ENCODE measurements at regions not wholly inside any gene's neighbourhood (a gene's known extent, or its start where the extent isn't known, plus 50 kb on each side); places are given as distances from the start of the nearest gene placed in this dataset.

DNA sequence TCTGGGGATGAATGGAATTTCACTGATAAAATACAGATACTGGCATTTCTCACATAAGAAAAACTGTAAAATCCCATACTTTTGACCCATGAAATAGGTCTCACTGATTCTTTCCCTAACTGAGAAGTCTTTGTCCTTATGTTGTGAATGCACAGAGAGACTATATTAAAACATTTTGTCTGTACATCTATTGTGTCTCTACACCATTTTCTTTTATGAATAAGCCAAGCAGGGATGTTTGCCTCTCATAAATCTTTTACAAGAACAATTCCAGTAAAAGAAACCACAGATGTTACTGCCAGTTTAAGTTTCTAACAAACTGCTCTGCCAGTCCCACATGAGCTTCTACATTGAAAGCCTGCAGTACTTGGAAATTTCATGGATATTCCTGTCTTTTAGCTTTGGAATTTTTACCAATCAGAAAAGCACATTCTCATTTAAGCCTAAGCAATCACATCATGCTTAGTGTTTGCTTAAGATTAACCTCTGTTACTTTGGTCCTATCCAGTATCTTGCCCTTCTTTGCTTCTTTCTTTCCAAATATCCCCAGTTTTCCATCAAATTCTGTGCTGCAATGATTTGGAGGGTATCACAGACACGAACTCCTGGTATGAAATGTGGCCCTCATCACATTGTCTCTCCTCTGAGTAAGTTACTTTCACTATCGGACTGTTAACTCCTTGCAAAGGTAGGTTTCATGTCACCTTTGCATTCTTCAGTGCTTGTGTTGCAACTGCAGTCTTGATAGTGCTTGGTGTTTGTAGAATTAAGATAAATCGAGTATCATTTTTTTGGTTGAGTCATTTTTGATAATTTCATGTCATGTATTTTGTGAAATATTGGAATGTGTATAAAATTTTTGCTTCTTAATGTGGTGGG, 415.1 kb upstream of the ADAMTSL1 start (continued):
- no peak for TF ChIP-seq GATAD2B (conservative IDR thresholded peaks at IDR 0.05; ENCODE audit: low read depth)

GRCh38 chr9:18059447-18059846, 414.5 kb upstream of the ADAMTSL1 start:
- WGBS (ENCODE audit: insufficient coverage, insufficient replicate concordance, low lambda C conversion rate, missing lambda C conversion rate): 44% methylated on average over 1 of the region's 1 CpG
- H2AFZ ChIP-seq (ENCODE audit: control insufficient read depth, low read depth, low read length): no peak overlapping the region
- H3K4me1 ChIP-seq (ENCODE audit: control insufficient read depth, insufficient read depth, low read length): no peaks in the 10 kb centered on the region
- ATAC-seq (no peak), FAIRE-seq (no peak), DNase-seq (ENCODE audit: low read depth, low spot score) (no peak)
- H3K9me3 ChIP-seq (replicated peaks; ENCODE audit: control insufficient read depth, insufficient read depth, low read length): no peaks in the 10 kb centered on the region
- no TSS peak for BruUV-seq (replicated peaks)
- H4K20me1 ChIP-seq (ENCODE audit: control insufficient read depth, insufficient read depth): no peaks in the 10 kb centered on the region
- H3K79me2 ChIP-seq (ENCODE audit: control insufficient read depth, insufficient read depth, low read length): no peaks in the 10 kb centered on the region
- ChIA-PET RAD21 (ENCODE audit: unreplicated experiment) (interaction anchor here (1.4 kb wide), 1 partner anchor 248 kb away, joined by 4 read pairs; no protein-coding TSS in a partner anchor), SMC1A (ENCODE audit: uncharacterized antibody, unreplicated experiment) (interaction anchor here (3.0 kb wide), 1 partner anchor 248 kb away, joined by 16 read pairs; no protein-coding TSS in a partner anchor), CTCF (interaction anchor here (2.4 kb wide), 1 partner anchor 248 kb away, joined by 7 read pairs; no protein-coding TSS in a partner anchor), POLR2A (no interaction called here)
- no peak overlapping the region for H3K4me3 ChIP-seq
- H3K27ac ChIP-seq (ENCODE audit: control insufficient read depth, insufficient read depth): no peak overlapping the region
- H3K27me3 ChIP-seq (replicated peaks in 1 of 2; ENCODE audit: control insufficient read depth in 2 of 2, insufficient read depth in 2 of 2, low read length in 1 of 2): peaks cover 0 to 1% of the 10 kb centered on the region in 2 experiments; a peak in 2 of 4 replicates
- H3K4me2 ChIP-seq (ENCODE audit: control insufficient read depth, insufficient read depth): no peak overlapping the region
- intact Hi-C loops (cut with micrococcal nuclease; ENCODE audit: unreplicated experiment) (loop anchor here (10.0 kb wide), 1 partner anchor 535 kb away; no protein-coding TSS in a partner anchor), in situ Hi-C loops (cut with MboI) (no loop called here)
- H3K36me3 ChIP-seq (ENCODE audit: control insufficient read depth in 2 of 2, insufficient read depth in 2 of 2, low read length in 1 of 2): no peaks in the 10 kb centered on the region
- no peak overlapping the region for H3K9ac ChIP-seq (ENCODE audit: control insufficient read depth, insufficient read depth, low read length)
- no peak for TF ChIP-seq MYB (IDR thresholded peaks at IDR 0.05; ENCODE audit: borderline replicate concordance, low read depth, low read length)
- TF ChIP-seq TARDBP (IDR thresholded peaks at IDR 0.05; ENCODE audit: borderline replicate concordance): no peak
- TF ChIP-seq, protein P1, sequence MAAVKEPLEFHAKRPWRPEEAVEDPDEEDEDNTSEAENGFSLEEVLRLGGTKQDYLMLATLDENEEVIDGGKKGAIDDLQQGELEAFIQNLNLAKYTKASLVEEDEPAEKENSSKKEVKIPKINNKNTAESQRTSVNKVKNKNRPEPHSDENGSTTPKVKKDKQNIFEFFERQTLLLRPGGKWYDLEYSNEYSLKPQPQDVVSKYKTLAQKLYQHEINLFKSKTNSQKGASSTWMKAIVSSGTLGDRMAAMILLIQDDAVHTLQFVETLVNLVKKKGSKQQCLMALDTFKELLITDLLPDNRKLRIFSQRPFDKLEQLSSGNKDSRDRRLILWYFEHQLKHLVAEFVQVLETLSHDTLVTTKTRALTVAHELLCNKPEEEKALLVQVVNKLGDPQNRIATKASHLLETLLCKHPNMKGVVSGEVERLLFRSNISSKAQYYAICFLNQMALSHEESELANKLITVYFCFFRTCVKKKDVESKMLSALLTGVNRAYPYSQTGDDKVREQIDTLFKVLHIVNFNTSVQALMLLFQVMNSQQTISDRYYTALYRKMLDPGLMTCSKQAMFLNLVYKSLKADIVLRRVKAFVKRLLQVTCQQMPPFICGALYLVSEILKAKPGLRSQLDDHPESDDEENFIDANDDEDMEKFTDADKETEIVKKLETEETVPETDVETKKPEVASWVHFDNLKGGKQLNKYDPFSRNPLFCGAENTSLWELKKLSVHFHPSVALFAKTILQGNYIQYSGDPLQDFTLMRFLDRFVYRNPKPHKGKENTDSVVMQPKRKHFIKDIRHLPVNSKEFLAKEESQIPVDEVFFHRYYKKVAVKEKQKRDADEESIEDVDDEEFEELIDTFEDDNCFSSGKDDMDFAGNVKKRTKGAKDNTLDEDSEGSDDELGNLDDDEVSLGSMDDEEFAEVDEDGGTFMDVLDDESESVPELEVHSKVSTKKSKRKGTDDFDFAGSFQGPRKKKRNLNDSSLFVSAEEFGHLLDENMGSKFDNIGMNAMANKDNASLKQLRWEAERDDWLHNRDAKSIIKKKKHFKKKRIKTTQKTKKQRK (IDR thresholded peaks at IDR 0.05; ENCODE audit: low read depth, low read length): no peak
- no peak for TF ChIP-seq SMC3 (IDR thresholded peaks at IDR 0.05; ENCODE audit: borderline replicate concordance, low read length)
- TF ChIP-seq SMAD1 (IDR thresholded peaks at IDR 0.05; ENCODE audit: low read depth, partially characterized antibody): no peak
- TF ChIP-seq YBX1 (IDR thresholded peaks at IDR 0.05): no peak
- no peak for TF ChIP-seq ATF7 (IDR thresholded peaks at IDR 0.05; ENCODE audit: low read depth)
- no peak for TF ChIP-seq SRF (IDR thresholded peaks at IDR 0.05; ENCODE audit: low read depth in 2 of 2, low read length in 2 of 2)
- no peak for TF ChIP-seq POLR2A (IDR thresholded peaks at IDR 0.05; ENCODE audit: low read depth, low read length)
- TF ChIP-seq TAF1 (IDR thresholded peaks at IDR 0.05; ENCODE audit: borderline replicate concordance, low read depth, low read length): no peak
- TF ChIP-seq, protein P2, sequence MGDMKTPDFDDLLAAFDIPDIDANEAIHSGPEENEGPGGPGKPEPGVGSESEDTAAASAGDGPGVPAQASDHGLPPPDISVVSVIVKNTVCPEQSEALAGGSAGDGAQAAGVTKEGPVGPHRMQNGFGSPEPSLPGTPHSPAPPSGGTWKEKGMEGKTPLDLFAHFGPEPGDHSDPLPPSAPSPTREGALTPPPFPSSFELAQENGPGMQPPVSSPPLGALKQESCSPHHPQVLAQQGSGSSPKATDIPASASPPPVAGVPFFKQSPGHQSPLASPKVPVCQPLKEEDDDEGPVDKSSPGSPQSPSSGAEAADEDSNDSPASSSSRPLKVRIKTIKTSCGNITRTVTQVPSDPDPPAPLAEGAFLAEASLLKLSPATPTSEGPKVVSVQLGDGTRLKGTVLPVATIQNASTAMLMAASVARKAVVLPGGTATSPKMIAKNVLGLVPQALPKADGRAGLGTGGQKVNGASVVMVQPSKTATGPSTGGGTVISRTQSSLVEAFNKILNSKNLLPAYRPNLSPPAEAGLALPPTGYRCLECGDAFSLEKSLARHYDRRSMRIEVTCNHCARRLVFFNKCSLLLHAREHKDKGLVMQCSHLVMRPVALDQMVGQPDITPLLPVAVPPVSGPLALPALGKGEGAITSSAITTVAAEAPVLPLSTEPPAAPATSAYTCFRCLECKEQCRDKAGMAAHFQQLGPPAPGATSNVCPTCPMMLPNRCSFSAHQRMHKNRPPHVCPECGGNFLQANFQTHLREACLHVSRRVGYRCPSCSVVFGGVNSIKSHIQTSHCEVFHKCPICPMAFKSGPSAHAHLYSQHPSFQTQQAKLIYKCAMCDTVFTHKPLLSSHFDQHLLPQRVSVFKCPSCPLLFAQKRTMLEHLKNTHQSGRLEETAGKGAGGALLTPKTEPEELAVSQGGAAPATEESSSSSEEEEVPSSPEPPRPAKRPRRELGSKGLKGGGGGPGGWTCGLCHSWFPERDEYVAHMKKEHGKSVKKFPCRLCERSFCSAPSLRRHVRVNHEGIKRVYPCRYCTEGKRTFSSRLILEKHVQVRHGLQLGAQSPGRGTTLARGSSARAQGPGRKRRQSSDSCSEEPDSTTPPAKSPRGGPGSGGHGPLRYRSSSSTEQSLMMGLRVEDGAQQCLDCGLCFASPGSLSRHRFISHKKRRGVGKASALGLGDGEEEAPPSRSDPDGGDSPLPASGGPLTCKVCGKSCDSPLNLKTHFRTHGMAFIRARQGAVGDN (IDR thresholded peaks at IDR 0.05): no peak
- no peak for TF ChIP-seq SMARCA5 (IDR thresholded peaks at IDR 0.05)
